HL-60 (cell line): ENCODE measurements at regions not wholly inside any gene's neighbourhood (a gene's known extent, or its start where the extent isn't known, plus 50 kb on each side); places are given as distances from the start of the nearest gene placed in this dataset.

Experiments used
- DNase-seq, 2 experiments: peaks; one replicate each; pipeline ENCODE4 v3.0.0-alpha.2; 2010 to 2020; ENCODE audit warnings: low read depth in 1 of 2, low spot score in 1 of 2
- H3K27ac ChIP-seq: fragments of 250-450 bp; sonication (Bioruptor Pico); replicated peaks from 2 replicates; pipeline ENCODE4 v1.5.1; 2020; ENCODE audit warnings: mild to moderate bottlenecking, moderate library complexity
- H3K27me3 ChIP-seq: fragments of 250-450 bp; sonication (Bioruptor Pico); 2 replicates; pipeline ENCODE4 v1.5.1; 2021; ENCODE audit warnings: mild to moderate bottlenecking, moderate library complexity; ENCODE audit not compliant: insufficient read depth, poor library complexity, severe bottlenecking
- H3K4me3 ChIP-seq: replicated peaks from 2 replicates; pipeline ENCODE4 v1.5.1; 2011; ENCODE audit warnings: mild to moderate bottlenecking, control low read depth, low read length; ENCODE audit not compliant: insufficient read depth
- GABPA ChIP-seq: IDR thresholded peaks from 2 replicates; pipeline ENCODE4 v1.6.1; 2012; ENCODE audit warnings: low read depth
- POLR2AphosphoS5 ChIP-seq: IDR thresholded peaks from 2 replicates; pipeline ENCODE4 v1.6.1; 2012; ENCODE audit warnings: low read depth
- SPI1 ChIP-seq: IDR thresholded peaks from 2 replicates; pipeline ENCODE4 v1.6.1; 2012; ENCODE audit warnings: low read depth, mild to moderate bottlenecking, borderline replicate concordance
- TF ChIP-seq, protein P1 (sequence below): IDR thresholded peaks from 2 replicates; pipeline ENCODE4 v1.6.1; 2012; ENCODE audit warnings: low read depth; ENCODE audit not compliant: insufficient replicate concordance
- TF ChIP-seq, protein P2 (sequence below): IDR thresholded peaks from one replicate; pipeline ENCODE4 v1.5.1; 2011; ENCODE audit warnings: low read length, control low read depth, inconsistent platforms; ENCODE audit not compliant: insufficient read depth

DNA sequence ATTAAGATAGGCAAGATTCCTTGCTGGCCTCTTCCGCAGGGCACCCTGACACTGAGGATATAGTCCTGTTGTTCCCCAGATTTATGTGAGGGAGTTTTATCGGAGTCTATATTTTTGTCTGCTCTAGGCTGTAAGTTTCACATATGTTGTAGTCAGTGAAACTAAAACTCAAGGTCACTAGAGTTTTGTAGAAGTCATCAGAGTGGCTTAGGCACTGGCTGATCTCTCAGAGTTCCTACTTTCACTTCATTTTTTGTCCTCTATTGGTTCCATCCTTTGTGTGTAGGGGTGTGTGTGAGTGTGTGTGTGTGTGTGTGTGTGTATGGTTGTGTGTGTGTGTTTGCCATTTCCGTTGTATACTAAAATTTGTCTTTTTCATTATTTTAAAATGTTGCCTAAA is 577.5 kb downstream of the IQCM start:
- no peak for DNase-seq
- Histone ChIP-seq H3K27me3 (no peaks in the 10 kb centered on the region), H3K4me3 (no peak overlapping the region), H3K27ac (no peak overlapping the region)
- no peak for TF ChIP-seq GABPA
- no peak for TF ChIP-seq SPI1
- TF ChIP-seq, protein P1, sequence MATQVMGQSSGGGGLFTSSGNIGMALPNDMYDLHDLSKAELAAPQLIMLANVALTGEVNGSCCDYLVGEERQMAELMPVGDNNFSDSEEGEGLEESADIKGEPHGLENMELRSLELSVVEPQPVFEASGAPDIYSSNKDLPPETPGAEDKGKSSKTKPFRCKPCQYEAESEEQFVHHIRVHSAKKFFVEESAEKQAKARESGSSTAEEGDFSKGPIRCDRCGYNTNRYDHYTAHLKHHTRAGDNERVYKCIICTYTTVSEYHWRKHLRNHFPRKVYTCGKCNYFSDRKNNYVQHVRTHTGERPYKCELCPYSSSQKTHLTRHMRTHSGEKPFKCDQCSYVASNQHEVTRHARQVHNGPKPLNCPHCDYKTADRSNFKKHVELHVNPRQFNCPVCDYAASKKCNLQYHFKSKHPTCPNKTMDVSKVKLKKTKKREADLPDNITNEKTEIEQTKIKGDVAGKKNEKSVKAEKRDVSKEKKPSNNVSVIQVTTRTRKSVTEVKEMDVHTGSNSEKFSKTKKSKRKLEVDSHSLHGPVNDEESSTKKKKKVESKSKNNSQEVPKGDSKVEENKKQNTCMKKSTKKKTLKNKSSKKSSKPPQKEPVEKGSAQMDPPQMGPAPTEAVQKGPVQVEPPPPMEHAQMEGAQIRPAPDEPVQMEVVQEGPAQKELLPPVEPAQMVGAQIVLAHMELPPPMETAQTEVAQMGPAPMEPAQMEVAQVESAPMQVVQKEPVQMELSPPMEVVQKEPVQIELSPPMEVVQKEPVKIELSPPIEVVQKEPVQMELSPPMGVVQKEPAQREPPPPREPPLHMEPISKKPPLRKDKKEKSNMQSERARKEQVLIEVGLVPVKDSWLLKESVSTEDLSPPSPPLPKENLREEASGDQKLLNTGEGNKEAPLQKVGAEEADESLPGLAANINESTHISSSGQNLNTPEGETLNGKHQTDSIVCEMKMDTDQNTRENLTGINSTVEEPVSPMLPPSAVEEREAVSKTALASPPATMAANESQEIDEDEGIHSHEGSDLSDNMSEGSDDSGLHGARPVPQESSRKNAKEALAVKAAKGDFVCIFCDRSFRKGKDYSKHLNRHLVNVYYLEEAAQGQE = no peak
- TF ChIP-seq, protein P2, sequence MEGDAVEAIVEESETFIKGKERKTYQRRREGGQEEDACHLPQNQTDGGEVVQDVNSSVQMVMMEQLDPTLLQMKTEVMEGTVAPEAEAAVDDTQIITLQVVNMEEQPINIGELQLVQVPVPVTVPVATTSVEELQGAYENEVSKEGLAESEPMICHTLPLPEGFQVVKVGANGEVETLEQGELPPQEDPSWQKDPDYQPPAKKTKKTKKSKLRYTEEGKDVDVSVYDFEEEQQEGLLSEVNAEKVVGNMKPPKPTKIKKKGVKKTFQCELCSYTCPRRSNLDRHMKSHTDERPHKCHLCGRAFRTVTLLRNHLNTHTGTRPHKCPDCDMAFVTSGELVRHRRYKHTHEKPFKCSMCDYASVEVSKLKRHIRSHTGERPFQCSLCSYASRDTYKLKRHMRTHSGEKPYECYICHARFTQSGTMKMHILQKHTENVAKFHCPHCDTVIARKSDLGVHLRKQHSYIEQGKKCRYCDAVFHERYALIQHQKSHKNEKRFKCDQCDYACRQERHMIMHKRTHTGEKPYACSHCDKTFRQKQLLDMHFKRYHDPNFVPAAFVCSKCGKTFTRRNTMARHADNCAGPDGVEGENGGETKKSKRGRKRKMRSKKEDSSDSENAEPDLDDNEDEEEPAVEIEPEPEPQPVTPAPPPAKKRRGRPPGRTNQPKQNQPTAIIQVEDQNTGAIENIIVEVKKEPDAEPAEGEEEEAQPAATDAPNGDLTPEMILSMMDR = no peak
- no peak for TF ChIP-seq POLR2AphosphoS5

DNA sequence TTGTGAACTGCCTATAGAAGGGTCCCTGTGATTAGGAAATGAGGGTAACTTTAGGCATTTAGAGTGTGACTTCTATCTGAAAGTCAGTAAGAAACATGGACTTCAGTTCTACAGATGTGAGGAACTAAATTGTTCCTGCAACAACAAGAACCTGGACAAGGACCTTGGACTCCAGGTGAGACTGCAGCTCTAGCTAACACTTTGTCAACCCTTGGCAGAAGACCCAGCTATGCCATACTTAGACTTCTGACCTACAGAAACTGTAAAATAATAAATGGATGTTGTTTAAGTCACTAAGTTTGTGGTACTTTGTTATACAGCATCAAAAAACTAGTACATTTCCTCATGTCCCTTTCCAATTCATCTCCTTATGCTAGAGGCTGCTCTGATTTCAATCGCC is 580.8 kb downstream of the IQCM start:
- Histone ChIP-seq H3K27ac (no peak overlapping the region), H3K4me3 (no peak overlapping the region), H3K27me3 (no peaks in the 10 kb centered on the region)
- DNase-seq = no peak
- TF ChIP-seq SPI1 (no peak), GABPA (no peak), POLR2AphosphoS5 (no peak)
- TF ChIP-seq, protein P2 = no peak
- TF ChIP-seq, protein P1 = no peak

DNA sequence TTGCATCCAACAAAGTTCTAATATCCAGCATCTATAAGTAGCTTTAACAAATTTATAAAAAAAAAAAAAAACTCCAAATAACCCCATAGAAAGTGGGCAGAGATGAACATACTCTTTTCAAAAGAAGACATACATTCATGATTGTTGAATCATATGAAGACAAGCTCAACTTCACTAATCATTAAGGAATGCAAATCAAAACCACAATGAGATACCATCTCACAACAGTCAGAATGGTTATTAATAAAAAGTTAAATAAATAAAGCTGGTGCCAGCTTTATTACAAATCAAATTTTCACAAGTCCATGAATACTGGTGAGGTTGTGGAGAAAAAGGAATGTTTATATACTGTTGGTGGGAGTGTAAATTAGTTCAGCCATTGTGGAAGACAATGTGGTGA is 592.0 kb downstream of the IQCM start:
- Histone ChIP-seq H3K4me3 (no peak overlapping the region), H3K27ac (no peak overlapping the region), H3K27me3 (no peaks in the 10 kb centered on the region)
- DNase-seq = no peak
- TF ChIP-seq POLR2AphosphoS5 = no peak
- TF ChIP-seq, protein P2 = no peak
- TF ChIP-seq, protein P1 = no peak
- no peak for TF ChIP-seq SPI1
- TF ChIP-seq GABPA = no peak
